ENCODE measurements at regions not wholly inside any gene's neighbourhood (a gene's known extent, or its start where the extent isn't known, plus 50 kb on each side); places are given as distances from the start of the nearest gene placed in this dataset.
A peak's percentile ranks its signal among the peaks of the same experiment; 100 is the strongest.

- TF ChIP-seq EZH2 (IDR thresholded peaks at IDR 0.05; ENCODE audit: borderline replicate concordance) (no peak), EZH2phosphoT487 (IDR thresholded peaks at IDR 0.05; ENCODE audit: low read depth, severe bottlenecking, unreplicated experiment) (no peak)
- TF ChIP-seq, protein P1, sequence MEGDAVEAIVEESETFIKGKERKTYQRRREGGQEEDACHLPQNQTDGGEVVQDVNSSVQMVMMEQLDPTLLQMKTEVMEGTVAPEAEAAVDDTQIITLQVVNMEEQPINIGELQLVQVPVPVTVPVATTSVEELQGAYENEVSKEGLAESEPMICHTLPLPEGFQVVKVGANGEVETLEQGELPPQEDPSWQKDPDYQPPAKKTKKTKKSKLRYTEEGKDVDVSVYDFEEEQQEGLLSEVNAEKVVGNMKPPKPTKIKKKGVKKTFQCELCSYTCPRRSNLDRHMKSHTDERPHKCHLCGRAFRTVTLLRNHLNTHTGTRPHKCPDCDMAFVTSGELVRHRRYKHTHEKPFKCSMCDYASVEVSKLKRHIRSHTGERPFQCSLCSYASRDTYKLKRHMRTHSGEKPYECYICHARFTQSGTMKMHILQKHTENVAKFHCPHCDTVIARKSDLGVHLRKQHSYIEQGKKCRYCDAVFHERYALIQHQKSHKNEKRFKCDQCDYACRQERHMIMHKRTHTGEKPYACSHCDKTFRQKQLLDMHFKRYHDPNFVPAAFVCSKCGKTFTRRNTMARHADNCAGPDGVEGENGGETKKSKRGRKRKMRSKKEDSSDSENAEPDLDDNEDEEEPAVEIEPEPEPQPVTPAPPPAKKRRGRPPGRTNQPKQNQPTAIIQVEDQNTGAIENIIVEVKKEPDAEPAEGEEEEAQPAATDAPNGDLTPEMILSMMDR (IDR thresholded peaks at IDR 0.05; ENCODE audit: poor library complexity): peak; percentile 72
These were observed 172.1 kb upstream of the GGTLC1 start for GRCh38 chr20:24160563-24161281.

Measured in hepatocyte (in vitro differentiated cells).